ENCODE measurements at regions not wholly inside any gene's neighbourhood (a gene's known extent, or its start where the extent isn't known, plus 50 kb on each side); places are given as distances from the start of the nearest gene placed in this dataset.
"Not testable (repeated sequence)": the region's sequence is repeated elsewhere in the genome, so short reads cannot be mapped to it uniquely, and the experiment has no call there.

DNA sequence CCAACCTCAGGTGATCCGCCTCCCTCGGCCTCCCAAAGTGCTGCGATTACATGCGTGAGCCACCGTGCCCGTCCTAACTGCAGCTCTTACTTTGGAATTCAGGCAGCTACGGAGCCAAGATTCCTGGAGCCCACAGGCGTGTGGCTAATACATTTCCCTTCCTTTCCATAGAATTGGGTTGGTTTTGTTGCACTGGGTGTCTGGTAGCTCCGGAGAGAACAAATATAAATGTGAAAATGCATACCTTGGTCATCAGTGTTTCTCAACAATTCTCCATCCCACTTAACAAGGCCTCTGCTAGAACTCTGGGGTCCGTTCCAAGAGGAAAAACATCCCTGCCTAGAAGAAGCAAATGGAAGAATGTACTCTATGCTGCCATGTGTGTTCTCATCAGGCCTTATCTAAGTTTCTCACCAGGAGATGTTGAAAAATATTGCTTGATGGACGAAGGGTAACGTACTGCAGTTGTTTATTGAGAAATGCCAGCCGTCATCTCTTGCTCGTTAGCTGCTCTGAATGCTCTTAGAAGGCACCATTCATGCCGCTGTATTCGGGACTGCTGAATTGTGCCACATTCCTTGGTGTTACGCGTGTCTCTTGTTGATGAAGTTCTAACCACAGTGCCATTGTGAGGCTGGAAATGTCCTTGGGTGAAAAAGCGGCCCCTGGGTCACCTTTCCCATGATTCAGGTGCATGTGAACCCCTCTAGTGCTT, 50.5 kb upstream of the CD99 start:
- no peak for DNase-seq (ENCODE audit: low spot score)

DNA sequence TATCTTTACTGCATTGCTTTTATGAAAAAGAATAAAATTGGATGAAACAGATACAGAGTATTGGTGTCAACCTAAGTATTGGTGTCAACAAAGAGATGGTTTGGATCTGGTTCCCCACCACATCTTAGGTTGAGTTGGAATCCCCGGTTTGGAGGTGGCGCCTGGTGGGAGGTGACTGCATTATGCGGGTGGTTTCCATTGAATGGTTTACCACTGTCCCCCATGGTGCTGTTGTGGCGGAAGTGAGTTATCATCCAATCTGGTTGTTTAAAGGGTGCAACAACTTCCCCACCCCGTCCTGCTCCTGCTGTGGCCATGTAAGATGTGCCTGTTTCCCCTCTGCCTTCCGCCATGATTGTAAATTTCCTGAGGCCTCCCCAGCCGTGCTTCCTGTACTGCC, 52.8 kb upstream of the CD99 start:
- DNase-seq (ENCODE audit: low spot score) = no peak

DNA sequence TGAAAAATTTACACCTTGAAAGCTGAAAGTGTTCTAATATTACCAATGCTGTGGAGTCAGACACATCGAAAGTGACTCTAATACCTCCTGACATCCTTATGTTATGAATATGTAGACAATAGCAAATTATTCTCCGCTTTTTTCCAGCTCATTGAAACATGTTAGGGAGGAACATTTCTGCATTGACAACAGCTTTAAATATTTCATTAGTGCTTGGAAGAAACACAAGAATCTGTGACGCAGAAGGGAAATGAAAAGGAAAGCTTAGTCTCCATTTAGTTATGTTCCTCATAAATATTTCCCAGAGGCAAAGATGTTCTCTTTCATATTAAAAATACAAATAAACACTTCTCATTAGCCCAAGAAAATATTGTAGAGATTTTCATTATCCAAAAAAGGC, 55.8 kb upstream of the CD99 start:
- DNase-seq (ENCODE audit: low spot score) = peak; percentile 18

DNA sequence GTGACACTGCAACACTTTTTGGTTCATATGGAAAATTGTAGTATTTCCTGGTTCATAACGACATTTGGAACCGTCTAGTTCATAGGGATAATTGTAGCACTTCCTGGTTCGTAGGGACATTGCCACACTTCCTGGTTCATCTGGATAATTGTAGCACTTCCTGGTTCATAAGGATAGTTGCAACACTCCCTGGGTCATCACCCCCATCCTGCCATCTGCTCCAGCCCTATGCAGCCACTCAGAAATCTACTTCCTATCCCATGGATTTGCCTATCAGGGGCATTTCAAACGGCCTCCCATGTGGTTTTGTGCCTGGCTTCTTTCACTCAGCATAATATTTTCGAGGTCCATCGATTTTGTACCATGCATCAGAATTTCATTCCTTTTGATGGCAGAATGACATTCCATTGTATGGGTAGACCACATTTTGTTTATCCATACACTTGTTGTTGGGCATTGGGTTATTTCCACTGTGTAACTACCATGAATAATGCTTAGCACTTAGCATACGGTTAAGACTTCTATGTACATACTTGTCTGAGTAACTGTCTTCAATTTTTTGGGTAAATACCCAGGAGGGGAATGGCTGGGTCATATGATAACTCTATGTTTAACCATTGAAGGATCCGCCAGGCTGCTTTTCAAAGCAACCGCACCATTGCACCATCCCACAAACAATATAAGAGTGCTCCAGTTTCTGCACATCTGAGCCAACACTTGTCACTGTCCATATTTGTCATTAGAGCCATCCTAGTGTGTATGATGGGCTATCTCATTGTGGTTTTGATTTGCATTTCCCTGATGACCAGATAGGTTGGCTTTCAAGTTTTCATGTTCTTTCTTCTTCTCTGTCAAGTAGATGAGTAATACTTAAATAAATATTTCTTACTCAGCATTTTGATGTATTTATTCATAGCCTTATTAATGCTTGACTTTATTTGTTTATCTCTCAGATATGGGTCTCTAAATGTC, 58.3 kb upstream of the CD99 start:
- no peak for DNase-seq (ENCODE audit: low spot score)

DNA sequence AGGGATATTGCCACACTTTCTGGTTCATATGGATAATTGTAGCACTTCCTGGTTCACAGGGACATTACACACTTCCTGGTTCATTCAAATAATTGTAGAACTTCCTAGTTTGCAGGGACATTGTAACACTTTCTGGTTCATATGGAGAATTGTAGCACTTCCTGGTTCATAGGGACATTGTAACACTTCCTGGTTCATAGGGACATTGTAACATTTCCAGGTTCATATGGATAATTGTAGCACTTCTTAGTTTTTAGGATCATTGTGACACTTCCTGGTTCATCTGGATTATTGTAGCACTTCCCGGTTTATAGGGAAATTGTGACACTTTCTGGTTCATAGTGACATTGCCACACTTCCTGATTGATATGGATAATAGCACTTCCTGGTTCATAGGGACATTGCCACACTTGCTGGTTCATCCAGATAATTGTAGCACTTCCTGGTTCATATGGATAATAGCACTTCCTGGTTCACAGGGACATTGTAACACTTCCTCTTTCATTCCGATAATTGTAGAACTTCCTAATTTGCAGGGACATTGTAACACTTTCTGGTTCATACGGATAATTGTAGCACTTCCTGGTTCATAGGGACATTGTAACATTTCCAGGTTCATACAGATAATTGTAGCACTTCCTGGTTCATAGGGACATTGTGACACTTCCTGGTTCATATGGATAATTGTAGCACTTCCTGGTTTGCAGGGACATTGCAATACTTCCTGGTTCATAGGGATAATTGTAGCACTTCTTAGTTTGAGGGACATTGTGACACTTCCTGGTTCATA, 59.2 kb upstream of the CD99 start:
- DNase-seq (ENCODE audit: low spot score) = no peak

DNA sequence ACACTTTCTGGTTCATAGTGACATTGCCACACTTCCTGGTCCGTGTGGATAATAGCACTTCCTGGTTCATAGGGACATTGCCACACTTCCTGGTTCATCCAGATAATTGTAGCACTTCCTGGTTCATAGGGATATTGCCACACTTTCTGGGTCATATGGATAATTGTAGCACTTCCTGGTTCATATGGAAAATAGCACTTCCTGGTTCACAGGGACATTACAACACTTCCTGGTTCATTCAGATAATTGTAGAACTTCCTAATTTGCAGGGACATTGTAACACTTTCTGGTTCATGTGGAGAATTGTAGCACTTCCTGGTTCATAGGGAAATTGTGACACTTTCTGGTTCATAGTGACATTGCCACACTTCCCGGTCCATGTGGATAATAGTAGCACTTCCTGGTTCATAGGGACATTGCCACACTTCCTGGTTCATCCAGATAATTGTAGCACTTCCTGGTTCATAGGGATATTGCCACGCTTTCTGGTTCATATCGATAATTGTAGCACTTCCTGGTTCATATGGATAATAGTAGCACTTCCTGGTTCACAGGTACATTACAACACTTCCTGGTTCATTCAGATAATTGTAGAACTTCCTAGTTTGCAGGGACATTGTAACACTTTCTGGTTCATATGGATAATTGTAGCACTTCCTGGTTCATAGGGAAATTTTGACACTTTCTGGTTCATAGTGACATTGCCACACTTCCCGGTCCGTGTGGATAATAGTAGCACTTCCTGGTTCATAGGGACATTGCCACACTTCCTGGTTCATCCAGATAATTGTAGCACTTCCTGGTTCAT, 60.0 kb upstream of the CD99 start:
- DNase-seq (ENCODE audit: low spot score) = not testable (repeated sequence)

DNA sequence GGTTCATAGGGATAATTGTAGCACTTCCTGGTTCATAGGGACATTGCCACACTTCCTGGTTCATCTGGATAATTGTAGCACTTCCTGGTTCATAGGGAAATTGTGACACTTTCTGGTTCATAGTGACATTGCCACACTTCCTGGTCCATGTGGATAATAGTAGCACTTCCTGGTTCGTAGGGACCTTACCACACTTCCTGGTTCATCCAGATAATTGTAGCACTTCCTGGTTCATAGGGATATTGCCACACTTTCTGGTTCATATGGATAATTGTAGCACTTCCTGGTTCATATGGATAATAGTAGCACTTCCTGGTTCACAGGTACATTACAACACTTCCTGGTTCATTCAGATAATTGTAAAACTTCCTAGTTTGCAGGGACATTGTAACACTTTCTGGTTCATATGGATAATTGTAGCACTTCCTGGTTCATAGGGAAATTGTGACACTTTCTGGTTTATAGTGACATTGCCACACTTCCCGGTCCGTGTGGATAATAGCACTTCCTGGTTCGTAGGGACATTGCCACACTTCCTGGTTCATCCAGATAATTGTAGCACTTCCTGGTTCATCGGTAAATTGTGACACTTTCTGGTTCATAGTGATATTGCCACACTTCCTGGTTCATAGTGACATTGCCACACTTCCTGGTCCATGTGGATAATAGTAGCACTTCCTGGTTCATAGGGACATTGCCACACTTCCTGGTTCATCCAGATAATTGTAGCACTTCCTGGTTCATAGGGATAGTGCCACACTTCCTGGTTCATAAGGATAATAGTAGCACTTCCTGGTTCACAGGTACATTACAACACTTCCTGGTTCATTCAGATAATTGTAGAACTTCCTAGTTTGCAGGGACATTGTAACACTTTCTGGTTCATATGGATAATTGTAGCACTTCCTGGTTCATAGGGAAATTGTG, 60.8 kb upstream of the CD99 start:
- not testable (repeated sequence) for DNase-seq (ENCODE audit: low spot score)

DNA sequence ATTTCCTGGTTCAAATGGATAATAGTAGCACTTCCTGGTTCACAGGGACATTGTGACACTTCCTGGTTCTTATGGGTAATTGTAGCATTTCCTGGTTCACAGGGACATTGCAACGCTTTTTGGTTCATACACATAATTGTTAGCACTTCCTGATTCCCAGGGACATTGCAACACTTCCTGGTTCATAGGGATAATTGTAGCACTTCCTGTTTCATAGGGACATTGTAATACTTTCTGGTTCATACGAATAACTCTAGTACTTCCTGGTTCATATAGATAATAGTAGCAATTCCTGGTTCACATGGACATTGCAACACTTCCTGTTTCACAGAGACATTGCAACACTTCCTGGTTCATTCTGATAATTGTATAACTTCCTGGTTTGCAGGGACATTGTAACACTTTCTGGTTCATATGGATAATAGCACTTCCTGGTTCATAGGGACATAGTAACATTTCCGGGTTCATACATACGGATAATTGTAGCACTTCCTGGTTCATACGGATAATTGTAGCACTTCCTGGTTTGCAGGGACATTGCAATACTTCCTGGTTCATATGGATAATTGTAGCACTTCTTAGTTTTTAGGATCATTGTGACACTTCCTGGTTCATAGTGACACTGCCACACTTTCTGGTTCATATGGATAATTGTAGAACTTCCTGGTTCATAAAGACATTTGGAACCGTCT, 61.6 kb upstream of the CD99 start:
- DNase-seq (ENCODE audit: low spot score) = no peak

DNA sequence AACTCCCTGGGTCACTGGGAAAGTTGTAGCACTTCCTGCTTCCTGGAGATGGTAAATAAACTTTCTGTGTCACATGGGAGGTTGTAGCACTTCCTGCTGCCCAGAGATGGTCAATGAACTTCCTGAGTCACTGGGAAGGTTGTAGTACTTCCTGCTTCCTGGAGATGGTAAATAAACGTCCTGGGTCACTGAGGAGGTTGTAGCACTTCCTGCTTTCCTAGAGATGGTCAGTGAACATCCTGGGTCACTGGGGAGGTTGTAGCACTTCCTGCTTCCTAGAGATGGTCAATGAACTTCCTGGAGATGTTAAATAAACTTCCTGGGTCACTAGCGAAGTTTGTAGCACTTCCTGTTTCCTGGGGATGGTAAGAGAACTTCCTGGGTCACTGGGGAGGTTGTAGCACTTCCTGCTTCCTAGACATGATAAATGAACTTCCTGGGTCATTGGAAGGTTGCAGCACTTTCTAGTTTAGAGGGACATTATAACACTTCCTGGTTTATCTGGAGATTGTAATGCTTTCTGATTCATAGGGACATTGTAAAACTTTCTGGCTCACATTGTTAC, 62.3 kb upstream of the CD99 start:
- no peak for DNase-seq (ENCODE audit: low spot score)

DNA sequence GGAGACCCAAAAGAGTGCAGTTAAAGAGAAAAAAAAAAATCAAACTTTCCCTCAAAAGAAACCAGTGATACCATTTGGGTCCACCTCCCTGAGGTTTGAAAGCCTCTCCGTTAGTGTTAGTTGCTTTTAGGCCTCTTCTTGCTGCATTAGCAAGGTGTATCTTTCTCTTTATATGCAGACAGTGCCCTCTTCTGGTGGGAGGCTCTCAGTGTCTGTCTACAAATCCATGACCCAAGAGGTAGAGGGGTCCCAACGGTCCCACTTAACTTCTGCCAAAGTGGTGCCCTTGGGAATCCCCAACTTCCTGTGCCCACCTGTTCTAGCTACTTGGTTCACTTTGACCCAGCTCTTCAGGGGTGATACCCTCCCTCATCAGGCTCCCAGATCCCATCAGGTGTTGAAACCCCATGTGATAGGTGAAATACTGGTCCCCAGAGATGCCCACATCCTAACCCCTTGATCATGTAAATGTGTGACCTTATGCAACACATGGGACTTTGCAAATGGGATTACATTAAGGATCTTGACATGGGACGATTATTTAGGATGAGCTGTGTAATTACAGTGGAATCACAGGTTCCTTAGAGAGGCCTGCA, 63.7 kb upstream of the CD99 start:
- DNase-seq (ENCODE audit: low spot score) = no peak

DNA sequence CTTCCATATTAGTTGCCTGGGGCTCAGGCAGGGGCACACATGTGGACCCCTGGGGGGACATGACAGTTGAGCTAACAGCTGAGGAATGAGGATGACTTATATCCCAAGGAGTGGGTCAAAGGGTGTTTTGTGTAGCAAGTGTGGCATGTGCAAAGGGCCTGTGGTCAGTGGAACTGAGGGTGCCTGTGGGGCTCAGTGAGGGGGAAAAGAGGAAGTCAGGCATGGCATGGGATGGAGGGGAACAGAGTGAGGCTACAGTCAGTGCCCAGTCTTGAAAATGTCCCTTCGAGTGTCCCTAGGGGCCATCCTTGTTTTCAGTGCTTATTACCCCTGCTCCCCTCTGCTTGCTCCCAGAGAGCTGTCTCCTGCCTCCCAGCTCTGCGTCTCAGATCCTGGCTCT, 64.3 kb upstream of the CD99 start:
- DNase-seq (ENCODE audit: low spot score) = no peak

DNA sequence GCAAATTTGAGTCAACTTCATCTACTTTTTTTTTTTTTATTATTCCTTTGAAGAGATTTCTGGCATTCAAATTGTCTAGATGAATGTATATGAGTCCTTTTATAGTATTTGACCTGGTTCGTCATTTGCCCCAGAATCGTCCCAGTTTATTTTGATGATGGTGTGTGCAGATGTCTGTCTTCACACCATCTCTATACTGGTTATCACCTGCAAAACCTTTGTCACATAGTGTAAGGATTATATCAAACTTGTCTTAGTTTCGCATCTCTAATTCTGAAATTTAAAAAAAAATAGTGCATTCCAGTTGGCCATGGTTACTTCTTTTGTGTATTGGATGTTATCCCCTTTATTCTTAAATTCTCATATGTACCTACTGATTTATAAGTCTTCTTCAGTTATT, 70.5 kb upstream of the CD99 start:
- DNase-seq (ENCODE audit: low spot score) = no peak

DNA sequence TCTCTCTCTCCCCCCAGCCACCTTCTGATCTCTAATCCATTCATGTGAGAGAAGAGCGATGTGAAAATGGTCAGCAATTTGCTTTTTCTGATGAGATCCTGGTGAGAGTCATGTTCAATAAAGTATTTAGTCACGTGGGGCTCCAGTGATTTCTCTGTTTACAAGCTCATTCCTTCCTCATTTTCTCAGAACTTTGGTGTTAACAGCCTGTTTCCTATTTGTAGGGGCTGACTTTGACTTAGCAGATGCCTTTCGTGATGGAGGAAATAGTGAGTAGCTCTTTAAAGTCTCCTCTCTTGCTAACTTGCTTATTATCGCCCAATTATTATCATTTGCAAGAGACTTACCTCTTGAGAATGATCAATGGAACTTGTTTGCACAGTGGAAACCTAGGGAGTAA, 72.6 kb upstream of the CD99 start:
- DNase-seq (ENCODE audit: low spot score) = no peak

DNA sequence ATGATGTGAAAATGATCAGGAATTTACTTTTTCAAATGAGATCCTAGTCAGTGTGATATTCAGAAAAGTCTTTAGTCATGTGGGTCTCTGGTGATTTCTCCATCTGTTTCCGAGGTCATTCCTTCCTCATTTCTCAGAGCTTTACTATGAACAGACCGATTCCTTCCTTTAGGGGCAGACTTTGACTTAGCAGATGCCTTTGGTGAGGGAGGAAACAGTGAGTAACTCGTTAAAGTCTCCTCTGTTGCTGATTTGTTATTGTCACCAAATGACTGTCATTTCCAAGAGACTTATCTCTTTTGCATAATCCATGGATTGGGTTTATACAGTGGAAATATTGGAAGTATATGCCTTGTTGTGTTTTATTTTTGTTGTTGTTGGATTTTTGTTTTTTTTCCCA, 76.2 kb upstream of the CD99 start:
- DNase-seq (ENCODE audit: low spot score) = peak; percentile 86

DNA sequence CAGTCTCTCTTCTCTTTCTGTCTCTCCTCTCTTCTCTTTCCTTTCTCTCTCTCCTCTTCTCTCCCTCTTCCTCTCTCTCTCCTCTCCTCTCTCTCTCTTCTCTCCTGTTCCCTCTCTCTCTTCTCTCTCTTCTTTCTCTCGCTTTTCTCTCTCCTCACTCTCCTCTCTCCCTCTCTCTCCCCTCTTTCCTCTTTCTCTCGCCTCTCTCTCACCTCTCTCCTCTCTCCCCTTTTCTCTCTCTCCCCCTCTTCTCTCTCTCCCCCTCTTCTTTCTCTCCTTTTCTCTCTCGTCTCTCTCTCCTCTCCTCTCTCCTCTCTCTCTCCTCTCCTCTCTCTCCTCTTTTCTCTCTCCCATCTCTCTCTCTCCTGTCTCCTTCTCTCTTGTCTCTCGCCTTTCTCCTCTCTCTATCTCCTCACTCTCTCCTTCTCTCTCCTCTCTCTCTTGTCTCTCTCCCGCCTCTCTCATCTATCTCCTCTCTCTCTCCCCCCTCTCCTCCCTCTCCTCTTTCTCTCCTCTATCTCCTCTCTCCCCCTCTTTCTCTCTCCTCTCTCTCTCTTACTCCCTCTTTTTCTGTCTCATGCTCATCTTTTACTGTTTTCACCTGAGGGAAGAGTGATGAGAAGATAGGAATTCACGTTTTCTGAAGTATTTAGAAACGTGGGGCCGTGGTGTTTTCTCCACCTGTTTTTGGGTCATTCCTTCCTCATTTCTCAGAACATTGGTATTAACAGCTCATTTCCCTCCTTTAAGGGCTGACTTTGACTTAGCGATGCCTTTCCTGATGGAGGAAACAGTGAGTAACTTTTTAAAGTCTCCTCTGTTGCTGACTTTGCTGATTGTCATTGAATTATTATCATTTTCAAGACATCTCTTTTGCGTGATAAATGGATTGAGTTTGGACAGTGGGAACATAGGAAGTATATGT, 80.6 kb upstream of the CD99 start:
- peak; percentile 20 for DNase-seq (ENCODE audit: low spot score)

DNA sequence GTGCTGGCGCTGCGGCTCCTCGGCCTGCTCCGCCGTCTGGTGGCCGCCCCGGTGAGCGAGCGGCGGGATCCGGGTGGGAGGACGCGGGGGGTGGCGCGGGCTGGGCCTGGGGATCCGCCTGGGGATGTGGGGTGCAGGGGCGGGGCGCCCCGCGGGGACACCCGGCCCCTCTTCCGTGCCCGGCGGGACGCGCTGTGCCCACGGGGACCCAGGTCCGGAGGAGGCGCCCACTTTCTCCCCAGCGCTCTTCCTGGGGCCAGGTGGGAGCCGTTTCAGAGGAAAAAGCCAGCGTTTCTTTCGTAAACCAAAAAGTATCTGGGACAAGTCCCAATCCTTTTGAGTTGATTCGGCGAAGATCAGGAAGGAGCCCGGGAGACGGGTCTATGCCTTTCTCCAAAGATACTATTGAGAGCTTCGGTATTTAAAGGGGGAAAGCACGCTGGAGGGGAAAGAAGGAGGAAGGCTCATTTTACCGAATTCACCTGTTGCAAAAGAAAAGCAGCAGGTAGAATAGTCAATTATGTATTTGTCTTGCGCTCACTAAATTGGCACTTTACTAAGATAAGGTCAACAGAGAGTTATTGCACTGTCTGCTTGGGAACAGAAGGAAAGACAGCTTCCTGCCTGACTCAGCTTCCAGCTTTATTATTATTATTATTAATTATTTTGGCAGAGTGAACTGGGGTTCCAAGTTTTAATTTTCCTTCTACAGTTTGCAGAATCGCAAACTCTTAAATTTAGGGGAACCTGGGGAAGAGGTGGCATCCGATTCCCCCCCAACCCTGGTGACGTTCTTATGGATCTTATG, 81.5 kb upstream of the CD99 start:
- peak; percentile 42 for DNase-seq (ENCODE audit: low spot score)
